WERI-Rb-1 (cell line): ENCODE measurements at regions not wholly inside any gene's neighbourhood (a gene's known extent, or its start where the extent isn't known, plus 50 kb on each side); places are given as distances from the start of the nearest gene placed in this dataset.
"Not testable (repeated sequence)": the region's sequence is repeated elsewhere in the genome, so short reads cannot be mapped to it uniquely, and the experiment has no call there.

Source experiments
- DNase-seq: peaks from one replicate; pipeline ENCODE4 v3.0.0-alpha.2; 2020
- H3K27ac ChIP-seq: fragments of 250-450 bp; sonication (Bioruptor Pico); 2 replicates; pipeline ENCODE4 v1.5.1; 2020; ENCODE audit warnings: mild to moderate bottlenecking, moderate library complexity
- H3K27me3 ChIP-seq: fragments of 250-450 bp; sonication (Bioruptor Pico); 2 replicates; pipeline ENCODE4 v1.5.1; 2021; ENCODE audit warnings: mild to moderate bottlenecking, low read depth, moderate library complexity; ENCODE audit not compliant: insufficient read depth, severe bottlenecking
- H3K36me3 ChIP-seq: fragments of 250-450 bp; sonication (Bioruptor Pico); 2 replicates; pipeline ENCODE4 v1.5.1; 2020; ENCODE audit warnings: mild to moderate bottlenecking, moderate library complexity
- H3K4me3 ChIP-seq: 2 replicates; pipeline ENCODE4 v1.5.1; 2011; ENCODE audit warnings: low read depth, mild to moderate bottlenecking, control low read depth, low read length
- H3K9me3 ChIP-seq: fragments of 250-450 bp; sonication (Bioruptor Pico); 2 replicates; pipeline ENCODE4 v1.5.1; 2021; ENCODE audit warnings: mild to moderate bottlenecking, moderate library complexity; ENCODE audit not compliant: severe bottlenecking
- CTCF ChIP-seq: IDR thresholded peaks from 2 replicates; pipeline ENCODE4 v1.5.1; 2011; ENCODE audit warnings: low read depth, mild to moderate bottlenecking, control low read depth, inconsistent platforms, low read length

GRCh38 chr5:172533399-172534228 is 79.3 kb upstream of the SH3PXD2B start:
- H3K4me3 ChIP-seq = no peak overlapping the region
- no peaks in the 10 kb centered on the region for H3K27me3 ChIP-seq
- no peak for TF ChIP-seq CTCF
- H3K36me3 ChIP-seq = no peaks in the 10 kb centered on the region
- no peak for DNase-seq
- H3K27ac ChIP-seq = no peak overlapping the region
- H3K9me3 ChIP-seq = no peaks in the 10 kb centered on the region

- TF ChIP-seq CTCF = no peak
- Histone ChIP-seq H3K27ac (no peak overlapping the region), H3K9me3 (no peaks in the 10 kb centered on the region), H3K4me3 (no peak overlapping the region), H3K36me3 (no peaks in the 10 kb centered on the region), H3K27me3 (no peaks in the 10 kb centered on the region)
- no peak for DNase-seq
Observed at GRCh38 chr5:172533058-172533398, 78.7 kb upstream of the SH3PXD2B start.

GRCh38 chr5:172532439-172532838 is 78.1 kb upstream of the SH3PXD2B start:
- H3K27ac ChIP-seq, H3K9me3 ChIP-seq, H3K4me3 ChIP-seq, H3K36me3 ChIP-seq, H3K27me3 ChIP-seq, DNase-seq: not testable (repeated sequence)

GRCh38 chr5:172531704-172532026 is 77.3 kb upstream of the SH3PXD2B start:
- DNase-seq = no peak
- no peak overlapping the region for H3K4me3 ChIP-seq
- no peaks in the 10 kb centered on the region for H3K9me3 ChIP-seq
- H3K36me3 ChIP-seq = no peaks in the 10 kb centered on the region
- no peak overlapping the region for H3K27ac ChIP-seq
- no peaks in the 10 kb centered on the region for H3K27me3 ChIP-seq
- no peak for TF ChIP-seq CTCF

- no peaks in the 10 kb centered on the region for H3K9me3 ChIP-seq
- no peaks in the 10 kb centered on the region for H3K36me3 ChIP-seq
- H3K27ac ChIP-seq = no peak overlapping the region
- H3K4me3 ChIP-seq = no peak overlapping the region
- DNase-seq = no peak
- no peaks in the 10 kb centered on the region for H3K27me3 ChIP-seq
- no peak for TF ChIP-seq CTCF
Observed at GRCh38 chr5:172530878-172531703, 76.8 kb upstream of the SH3PXD2B start.

- TF ChIP-seq CTCF = no peak
Observed at GRCh38 chr5:172530406-172530805, 76.1 kb upstream of the SH3PXD2B start.

More at GRCh38 chr5:172530406-172530805, 76.1 kb upstream of the SH3PXD2B start:
- no peak for DNase-seq
- H3K36me3 ChIP-seq = no peaks in the 10 kb centered on the region
- no peaks in the 10 kb centered on the region for H3K9me3 ChIP-seq
- no peak overlapping the region for H3K4me3 ChIP-seq
- no peak overlapping the region for H3K27ac ChIP-seq
- H3K27me3 ChIP-seq = no peaks in the 10 kb centered on the region
